ENCODE measurements at regions not wholly inside any gene's neighbourhood (a gene's known extent, or its start where the extent isn't known, plus 50 kb on each side); places are given as distances from the start of the nearest gene placed in this dataset.

DNA sequence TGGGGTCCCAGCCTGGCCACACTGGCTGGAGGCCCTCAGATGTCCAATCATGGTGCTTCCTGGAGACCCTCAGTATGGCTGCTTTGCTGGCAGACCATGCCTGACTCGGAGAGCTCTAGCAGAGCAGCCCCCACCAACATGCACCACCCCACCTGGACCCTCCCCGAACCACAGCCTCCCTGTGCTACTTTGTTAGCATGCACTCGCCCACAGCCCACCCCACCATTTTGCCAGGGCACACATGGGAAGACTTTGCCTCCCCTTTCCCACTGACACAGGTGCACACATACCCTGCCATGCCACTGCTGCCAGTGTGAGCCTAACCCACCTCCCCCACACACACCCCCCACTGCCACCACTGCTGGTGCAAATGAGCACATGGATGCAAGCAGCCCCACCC is 497.5 kb upstream of the PBX1 start:
- TF ChIP-seq, protein P1, sequence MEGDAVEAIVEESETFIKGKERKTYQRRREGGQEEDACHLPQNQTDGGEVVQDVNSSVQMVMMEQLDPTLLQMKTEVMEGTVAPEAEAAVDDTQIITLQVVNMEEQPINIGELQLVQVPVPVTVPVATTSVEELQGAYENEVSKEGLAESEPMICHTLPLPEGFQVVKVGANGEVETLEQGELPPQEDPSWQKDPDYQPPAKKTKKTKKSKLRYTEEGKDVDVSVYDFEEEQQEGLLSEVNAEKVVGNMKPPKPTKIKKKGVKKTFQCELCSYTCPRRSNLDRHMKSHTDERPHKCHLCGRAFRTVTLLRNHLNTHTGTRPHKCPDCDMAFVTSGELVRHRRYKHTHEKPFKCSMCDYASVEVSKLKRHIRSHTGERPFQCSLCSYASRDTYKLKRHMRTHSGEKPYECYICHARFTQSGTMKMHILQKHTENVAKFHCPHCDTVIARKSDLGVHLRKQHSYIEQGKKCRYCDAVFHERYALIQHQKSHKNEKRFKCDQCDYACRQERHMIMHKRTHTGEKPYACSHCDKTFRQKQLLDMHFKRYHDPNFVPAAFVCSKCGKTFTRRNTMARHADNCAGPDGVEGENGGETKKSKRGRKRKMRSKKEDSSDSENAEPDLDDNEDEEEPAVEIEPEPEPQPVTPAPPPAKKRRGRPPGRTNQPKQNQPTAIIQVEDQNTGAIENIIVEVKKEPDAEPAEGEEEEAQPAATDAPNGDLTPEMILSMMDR (IDR thresholded peaks at IDR 0.05): no peak
- no peak for TF ChIP-seq POLR2A (IDR thresholded peaks at IDR 0.05)

All from Peyer's patch (tissue), 4 donors.